GM18951 (cell line): ENCODE measurements at regions not wholly inside any gene's neighbourhood (a gene's known extent, or its start where the extent isn't known, plus 50 kb on each side); places are given as distances from the start of the nearest gene placed in this dataset.

ENCODE experiments used
- POLR2A ChIP-seq: IDR thresholded peaks from 4 replicates; pipeline ENCODE4 v1.6.1; 2011; ENCODE audit warnings: mild to moderate bottlenecking; ENCODE audit not compliant: insufficient read length, insufficient read depth; ENCODE audit errors: extremely low read depth
- in situ Hi-C: fragments of 300-500 bp; cut with MboI; formaldehyde crosslinking; loops from one replicate; pipeline ENCODE4 v1.12.0; 2022; ENCODE audit warnings: low sequenced_read_pairs, mixed read lengths, inconsistent platforms; ENCODE audit not compliant: unreplicated experiment

- in situ Hi-C loops = loop anchor here (5.0 to 25.0 kb wide), 3 partner anchors 139 to 1436 kb away; partner anchors contain the start of gene PLPP3
Observed at GRCh38 chr1:55275941-55276341, 60.8 kb upstream of the USP24 start.

GRCh38 chr1:55275151-55275748 is 60.1 kb upstream of the USP24 start:
- no peak for TF ChIP-seq POLR2A
- in situ Hi-C loops = loop anchor here (5.0 to 25.0 kb wide), 3 partner anchors 138 to 1437 kb away; partner anchors contain the start of gene PLPP3

More at GRCh38 chr1:55275941-55276341, 60.8 kb upstream of the USP24 start:
- no peak for TF ChIP-seq POLR2A

GRCh38 chr1:55272994-55273393 is 57.8 kb upstream of the USP24 start:
- TF ChIP-seq POLR2A = no peak
- in situ Hi-C loops = no loop called here
